Stromal cell of bone marrow (primary cell): ENCODE measurements at regions not wholly inside any gene's neighbourhood (a gene's known extent, or its start where the extent isn't known, plus 50 kb on each side); places are given as distances from the start of the nearest gene placed in this dataset.

Source experiments
- DNase-seq: peaks from one replicate; pipeline ENCODE4 v3.0.0-alpha.2; 2012; ENCODE audit warnings: low read depth

- no peak for DNase-seq
Observed at GRCh38 chr9:108347463-108348188, 508.2 kb downstream of the ACTL7B start.

- DNase-seq: no peak
Observed at GRCh38 chr9:108345826-108346225, 510.0 kb downstream of the ACTL7B start.

GRCh38 chr9:108339251-108339650, 516.5 kb downstream of the ACTL7B start:
- peak; percentile 13 for DNase-seq

- no peak for DNase-seq
Observed at GRCh38 chr9:108336575-108336974, 519.2 kb downstream of the ACTL7B start.

GRCh38 chr9:108333530-108333983, 522.2 kb downstream of the ACTL7B start:
- no peak for DNase-seq

GRCh38 chr9:108331596-108331995, 524.2 kb downstream of the ACTL7B start:
- DNase-seq: no peak

- no peak for DNase-seq
Observed at GRCh38 chr9:108325406-108325805, 530.4 kb downstream of the ACTL7B start.

GRCh38 chr9:108323615-108324014, 532.2 kb downstream of the ACTL7B start:
- no peak for DNase-seq

GRCh38 chr9:108322326-108323098, 533.3 kb downstream of the ACTL7B start:
- DNase-seq: no peak

- DNase-seq: no peak
Observed at GRCh38 chr9:108316630-108317029, 539.2 kb downstream of the ACTL7B start.

- no peak for DNase-seq
Observed at GRCh38 chr9:108316066-108316465, 539.7 kb downstream of the ACTL7B start.

GRCh38 chr9:108311745-108312144, 544.0 kb downstream of the ACTL7B start:
- DNase-seq: no peak

GRCh38 chr9:108310202-108310601, 545.6 kb downstream of the ACTL7B start:
- DNase-seq: no peak

- DNase-seq: no peak
Observed at GRCh38 chr9:108300306-108301287, 555.2 kb downstream of the ACTL7B start.

GRCh38 chr9:108297073-108297472, 558.7 kb downstream of the ACTL7B start:
- DNase-seq: peak; percentile 96

- DNase-seq: peak; percentile 72
Observed at GRCh38 chr9:108296056-108296455, 559.7 kb downstream of the ACTL7B start.

- DNase-seq: no peak
Observed at GRCh38 chr9:108291586-108291932, 564.2 kb downstream of the ACTL7B start.

- DNase-seq: no peak
Observed at GRCh38 chr9:108290839-108291585, 564.8 kb downstream of the ACTL7B start.

- no peak for DNase-seq
Observed at GRCh38 chr9:108286638-108287206, 569.1 kb downstream of the ACTL7B start.

GRCh38 chr9:108283696-108284095, 572.1 kb downstream of the ACTL7B start:
- no peak for DNase-seq

GRCh38 chr9:108282872-108283271, 572.9 kb downstream of the ACTL7B start:
- no peak for DNase-seq
